NCI-H2196 treated with DMSO at 0.1 percent for 48 hours (cell line): ENCODE measurements at regions not wholly inside any gene's neighbourhood (a gene's known extent, or its start where the extent isn't known, plus 50 kb on each side); places are given as distances from the start of the nearest gene placed in this dataset.

ENCODE experiments used
- DNase-seq: peaks from one replicate; lab custom pipeline; 2025; ENCODE audit not compliant: unreplicated experiment; lab: John Stamatoyannopoulos, UW

GRCh38 chr11:115693002-115693401 is 188.8 kb upstream of the CADM1 start:
- no peak for DNase-seq

- no peak for DNase-seq
Measured at GRCh38 chr11:115691030-115691429, 186.8 kb upstream of the CADM1 start.

GRCh38 chr11:115687934-115688333 is 183.7 kb upstream of the CADM1 start:
- no peak for DNase-seq

GRCh38 chr11:115684699-115685098 is 180.5 kb upstream of the CADM1 start:
- DNase-seq: no peak

- no peak for DNase-seq
Measured at GRCh38 chr11:115684135-115684534, 179.9 kb upstream of the CADM1 start.

GRCh38 chr11:115682888-115683287 is 178.7 kb upstream of the CADM1 start:
- DNase-seq: no peak

- DNase-seq: no peak
Measured at GRCh38 chr11:115682101-115682500, 177.9 kb upstream of the CADM1 start.

- no peak for DNase-seq
Measured at GRCh38 chr11:115679945-115680344, 175.7 kb upstream of the CADM1 start.

GRCh38 chr11:115678942-115679341 is 174.7 kb upstream of the CADM1 start:
- no peak for DNase-seq

- DNase-seq: no peak
Measured at GRCh38 chr11:115677190-115677589, 173.0 kb upstream of the CADM1 start.

GRCh38 chr11:115676768-115677167 is 172.6 kb upstream of the CADM1 start:
- no peak for DNase-seq

GRCh38 chr11:115676206-115676605 is 172.0 kb upstream of the CADM1 start:
- DNase-seq: no peak

GRCh38 chr11:115674937-115675544 is 170.8 kb upstream of the CADM1 start:
- no peak for DNase-seq

- no peak for DNase-seq
Measured at GRCh38 chr11:115674176-115674936, 170.1 kb upstream of the CADM1 start.

GRCh38 chr11:115673720-115674119 is 169.5 kb upstream of the CADM1 start:
- no peak for DNase-seq

- no peak for DNase-seq
Measured at GRCh38 chr11:115672999-115673411, 168.8 kb upstream of the CADM1 start.

- no peak for DNase-seq
Measured at GRCh38 chr11:115672412-115672811, 168.2 kb upstream of the CADM1 start.

GRCh38 chr11:115670538-115671205 is 166.5 kb upstream of the CADM1 start:
- no peak for DNase-seq

- no peak for DNase-seq
Measured at GRCh38 chr11:115665958-115666357, 161.7 kb upstream of the CADM1 start.

GRCh38 chr11:115665175-115665821 is 161.1 kb upstream of the CADM1 start:
- no peak for DNase-seq

GRCh38 chr11:115664313-115664712 is 160.1 kb upstream of the CADM1 start:
- DNase-seq: no peak

- DNase-seq: no peak
Measured at GRCh38 chr11:115663790-115664189, 159.6 kb upstream of the CADM1 start.
